ENCODE measurements at regions not wholly inside any gene's neighbourhood (a gene's known extent, or its start where the extent isn't known, plus 50 kb on each side); places are given as distances from the start of the nearest gene placed in this dataset.
"Not testable (repeated sequence)": the region's sequence is repeated elsewhere in the genome, so short reads cannot be mapped to it uniquely, and the experiment has no call there.

GRCh38 chr1:181173761-181174447, 85.4 kb downstream of the IER5 start:
- DNase-seq = no peak

GRCh38 chr1:181174861-181175260, 86.4 kb downstream of the IER5 start:
- DNase-seq = no peak

GRCh38 chr1:181175356-181175910, 86.9 kb downstream of the IER5 start:
- DNase-seq = no peak

GRCh38 chr1:181175955-181176354, 87.5 kb downstream of the IER5 start:
- no peak for DNase-seq

GRCh38 chr1:181178241-181178879, 89.9 kb downstream of the IER5 start:
- no peak for DNase-seq

DNA sequence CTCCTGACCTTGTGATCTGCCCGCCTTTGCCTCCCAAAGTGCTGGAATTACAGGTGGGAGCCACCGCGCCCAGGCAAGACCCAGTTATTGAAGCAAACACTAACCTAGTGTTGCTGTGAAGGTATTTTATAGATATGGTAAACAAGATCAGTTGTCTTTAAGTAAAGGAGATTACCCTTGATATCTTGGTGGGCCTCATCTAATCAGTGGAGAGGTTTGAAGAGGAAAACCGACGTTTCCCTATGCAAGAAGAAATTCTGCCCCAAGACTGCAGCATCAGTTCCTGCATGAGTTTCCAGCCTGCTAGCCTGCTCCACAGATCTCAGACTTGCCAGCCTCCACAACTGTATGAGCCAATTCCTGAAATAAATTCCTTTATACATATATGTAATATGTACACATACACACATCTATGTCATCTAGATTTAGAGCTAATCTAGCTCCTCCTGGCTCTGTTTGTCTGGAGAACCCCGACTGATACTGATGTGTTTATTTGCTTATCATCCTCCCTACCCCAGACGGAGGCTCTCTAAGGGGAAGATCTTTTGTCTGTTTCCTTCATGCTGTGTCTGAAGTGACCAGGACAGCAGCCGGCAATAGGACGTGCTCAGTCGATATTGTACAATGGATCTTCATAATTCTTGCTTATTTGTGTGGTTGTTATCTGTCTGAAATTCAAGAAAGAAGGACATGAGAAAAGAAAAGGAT, 90.9 kb downstream of the IER5 start:
- no peak for DNase-seq

DNA sequence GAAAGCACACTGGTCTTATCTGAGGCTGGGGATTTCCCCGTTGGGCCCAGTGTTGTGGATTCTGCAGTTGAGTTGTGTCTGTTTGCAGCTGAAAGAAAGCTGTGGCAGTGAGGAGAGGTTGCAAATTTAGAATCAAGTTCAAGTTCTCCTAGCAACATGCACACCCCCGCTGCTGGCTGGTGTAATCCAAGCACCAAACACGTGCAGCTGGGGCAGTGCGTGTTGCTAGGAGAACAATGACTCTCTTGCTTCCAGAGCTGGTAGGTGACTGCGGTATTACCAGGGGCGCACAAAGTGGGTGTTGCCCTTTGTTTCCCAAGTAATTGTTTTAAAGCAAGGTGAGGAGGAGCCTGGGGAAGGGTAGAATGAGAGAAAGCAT, 91.5 kb downstream of the IER5 start:
- peak; percentile 70 for DNase-seq

DNA sequence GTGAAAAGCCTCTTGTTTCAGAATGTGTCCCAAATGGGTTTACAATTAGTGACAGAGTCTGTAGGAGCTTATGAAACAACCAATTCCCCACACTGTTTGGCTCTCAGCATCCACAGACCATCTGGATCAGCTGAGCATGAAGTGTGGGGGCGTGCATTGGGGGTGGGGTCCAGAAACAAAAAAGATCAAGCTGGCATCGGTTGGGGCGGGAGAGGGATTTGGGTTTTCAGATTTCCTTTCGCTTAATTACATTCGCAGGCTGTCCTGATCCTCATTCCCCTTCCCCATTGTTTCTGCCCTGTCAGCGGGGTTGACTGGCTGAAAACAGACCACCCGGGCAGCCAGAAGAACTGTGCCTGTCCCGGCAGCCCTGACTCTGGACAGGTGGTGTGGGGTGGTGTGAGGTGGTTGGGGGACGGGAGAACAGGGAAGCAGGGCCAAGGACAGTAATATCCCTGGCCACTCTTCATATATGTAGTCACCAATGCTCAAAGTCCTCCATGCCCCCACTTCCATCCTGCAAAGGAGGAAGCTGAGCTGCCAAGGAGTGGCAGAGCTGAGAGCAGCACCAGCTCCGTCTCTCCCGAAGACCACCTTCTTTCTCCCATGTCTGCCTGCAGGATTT, 92.0 kb downstream of the IER5 start:
- DNase-seq = no peak

DNA sequence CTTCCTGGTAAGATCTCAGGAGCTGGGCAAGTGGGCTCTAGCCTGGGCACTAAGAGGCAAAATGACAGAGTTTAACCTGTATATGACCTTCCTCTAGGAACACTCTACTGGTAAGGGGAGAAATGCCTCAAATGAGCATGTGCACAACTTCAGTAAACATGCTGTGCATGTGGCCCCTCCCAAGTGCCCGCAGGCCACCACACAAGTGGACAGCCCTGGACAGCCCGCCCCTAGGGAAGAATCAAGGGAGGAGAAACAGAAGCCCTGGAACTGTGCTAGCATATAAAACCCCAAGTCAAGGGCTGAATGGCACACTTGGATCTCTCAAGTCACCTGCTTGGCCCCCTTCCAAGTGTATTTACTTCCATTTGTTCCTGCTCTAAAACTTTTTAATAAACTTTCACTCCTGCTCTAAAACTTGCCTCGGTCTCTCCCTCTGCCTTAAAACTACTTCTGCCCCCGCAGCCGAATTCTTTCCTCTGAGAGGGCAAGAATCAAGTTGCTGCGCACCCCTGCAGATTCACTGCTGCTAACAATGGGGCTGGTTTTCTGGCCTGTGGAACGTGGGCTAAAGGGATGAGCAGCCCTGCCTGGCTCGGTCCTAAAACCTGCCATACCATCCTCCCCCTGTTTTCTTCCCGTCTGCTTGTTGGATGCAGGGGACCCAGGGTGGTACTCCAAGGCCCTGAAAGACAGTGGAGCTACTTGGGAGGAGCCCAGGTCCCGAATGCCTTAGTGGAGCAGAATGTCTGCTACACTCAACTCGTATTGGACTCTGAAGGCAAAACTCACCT, 93.5 kb downstream of the IER5 start:
- DNase-seq = no peak

GRCh38 chr1:181184621-181185020, 96.1 kb downstream of the IER5 start:
- no peak for DNase-seq

GRCh38 chr1:181185461-181185860, 97.0 kb downstream of the IER5 start:
- no peak for DNase-seq

DNA sequence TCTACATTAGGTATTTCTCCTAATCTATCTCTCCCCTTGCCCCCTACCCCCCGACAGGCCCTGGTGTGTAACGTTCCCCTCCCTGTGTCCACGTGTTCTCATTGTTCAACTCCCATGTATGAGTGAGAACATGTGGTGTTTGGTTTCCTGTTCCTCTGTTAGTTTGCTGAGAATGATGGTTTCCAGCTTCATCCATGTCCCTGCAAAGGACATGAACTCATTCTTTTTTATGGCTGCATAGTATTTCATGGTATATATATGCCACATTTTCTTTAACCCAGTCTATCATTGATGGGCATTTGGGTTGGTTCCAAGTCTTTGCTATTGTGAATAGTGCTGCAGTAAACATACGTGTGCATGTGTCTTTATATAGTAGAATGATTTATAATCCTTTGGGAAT, 97.6 kb downstream of the IER5 start:
- DNase-seq = not testable (repeated sequence)

- no peak for DNase-seq
Observed at GRCh38 chr1:181187337-181188126, 99.0 kb downstream of the IER5 start.

DNA sequence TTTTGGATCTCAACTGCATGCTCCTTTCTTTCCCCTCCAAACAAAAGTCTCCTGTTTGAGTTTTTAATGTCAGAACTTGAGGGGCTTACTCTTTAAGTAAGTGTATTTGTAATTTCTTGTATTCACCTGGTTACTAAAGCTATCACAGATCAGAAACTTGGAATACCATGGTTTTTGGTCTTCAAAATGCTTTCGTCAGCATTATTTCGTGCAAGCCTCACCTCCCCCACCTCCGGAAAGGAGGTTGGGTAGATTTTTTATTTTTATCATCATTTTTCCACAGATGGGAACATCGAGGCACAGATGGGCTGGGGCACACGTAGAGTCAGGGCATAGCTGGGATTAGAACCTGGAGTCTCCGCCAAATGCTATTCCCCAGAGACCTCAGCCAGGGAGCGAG, 100.7 kb downstream of the IER5 start:
- DNase-seq = no peak

GRCh38 chr1:181189691-181190363, 101.3 kb downstream of the IER5 start:
- no peak for DNase-seq

DNA sequence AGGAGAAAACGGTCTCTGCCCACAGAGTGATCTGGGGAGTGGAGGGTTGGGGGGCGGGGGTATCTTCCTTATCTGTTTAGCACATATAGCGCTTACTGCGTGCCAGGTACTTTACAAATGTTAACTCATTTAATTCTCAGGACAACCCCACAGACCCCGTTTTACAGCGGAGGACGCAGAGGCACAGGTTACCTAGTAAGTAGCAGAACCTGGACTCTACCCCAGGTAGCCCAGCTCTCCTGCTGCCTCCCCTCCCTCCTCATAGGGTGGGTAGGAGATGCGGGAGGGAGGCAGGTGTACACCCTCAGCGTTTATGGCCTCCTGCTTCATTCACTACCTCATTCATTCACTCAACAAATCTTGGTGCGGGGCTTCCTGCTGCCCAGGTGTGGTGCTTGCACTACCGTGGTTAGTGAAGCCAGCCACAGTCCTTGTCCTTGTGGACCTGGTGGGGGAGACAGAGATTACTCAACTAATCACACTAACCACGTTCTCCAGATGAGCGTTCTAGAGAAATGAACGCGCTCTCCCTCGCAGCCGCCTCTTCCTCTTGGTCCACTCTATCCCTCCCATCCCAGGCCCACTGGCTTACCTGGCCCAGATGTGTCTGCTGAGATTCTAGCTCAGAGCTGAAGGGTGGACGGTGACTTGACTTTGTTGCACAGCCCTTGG, 102.0 kb downstream of the IER5 start:
- DNase-seq = no peak

DNA sequence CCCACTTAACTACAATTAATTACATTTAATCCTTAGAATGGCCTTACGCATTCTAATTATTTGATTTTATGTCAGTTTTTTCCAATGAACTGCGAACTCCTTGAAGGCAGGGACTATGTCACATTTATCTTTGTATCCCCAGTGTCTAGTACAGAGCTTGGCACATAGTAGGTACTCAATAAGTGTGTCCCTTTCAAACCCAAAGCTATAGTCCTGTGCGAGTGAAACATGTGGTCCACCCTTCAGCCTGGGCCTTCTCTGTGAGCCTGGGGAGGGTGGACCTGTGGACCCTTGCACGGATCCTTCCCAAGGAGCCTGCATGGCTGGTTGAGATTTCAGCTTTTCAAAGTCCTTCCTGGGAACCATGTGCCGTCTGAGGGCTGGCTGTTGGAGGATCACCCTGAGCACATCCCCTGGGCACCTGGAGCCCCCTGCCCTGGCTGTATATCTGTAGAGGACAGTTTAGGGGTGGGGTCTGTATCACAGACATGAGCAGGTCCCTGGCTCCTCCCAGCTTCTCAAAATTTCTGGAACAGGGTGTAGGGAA, 103.1 kb downstream of the IER5 start:
- DNase-seq = no peak

- DNase-seq = no peak
Observed at GRCh38 chr1:181192316-181192715, 103.8 kb downstream of the IER5 start.

GRCh38 chr1:181202986-181203555, 114.6 kb downstream of the IER5 start:
- DNase-seq = no peak

DNA sequence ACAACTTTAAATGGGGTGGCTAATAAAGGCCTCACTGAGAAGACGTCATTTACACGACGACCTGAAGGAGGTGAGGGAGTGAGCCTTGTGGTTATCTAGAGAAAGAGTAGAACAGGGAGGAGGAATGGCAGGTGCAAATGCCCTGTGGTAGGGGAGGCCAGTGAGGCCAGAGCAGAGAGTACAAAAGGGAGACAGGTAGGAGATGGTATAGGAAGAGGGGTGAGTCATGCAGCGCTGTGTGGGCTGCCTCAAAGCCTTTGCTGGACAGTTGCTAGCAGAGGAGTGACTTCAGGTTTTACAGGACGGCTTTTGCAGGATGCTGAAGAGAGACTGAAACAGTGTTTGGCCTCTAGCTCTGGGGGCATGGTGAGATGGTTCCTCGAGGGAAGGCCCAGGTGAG, 116.0 kb downstream of the IER5 start:
- no peak for DNase-seq
